GM23338 (cell line): ENCODE measurements at regions not wholly inside any gene's neighbourhood (a gene's known extent, or its start where the extent isn't known, plus 50 kb on each side); places are given as distances from the start of the nearest gene placed in this dataset.

Experiments
- ATAC-seq: fragments of 200-7000 bp; cut with Tn5 transposase; 3 replicates; pipeline ENCODE4 v1.9.1; 2020
- DNase-seq: peaks from one replicate; pipeline ENCODE4 v3.0.0-alpha.2; 2015; ENCODE audit warnings: low spot score
- H2AFZ ChIP-seq: fragments of 200-600 bp; sonication (generic); 2 replicates; pipeline ENCODE4 v1.8.0; 2016; ENCODE audit warnings: antibody characterized with exemption, mild to moderate bottlenecking, moderate library complexity
- H3F3A ChIP-seq: fragments of 200-600 bp; sonication (generic); replicated peaks from 2 replicates; pipeline ENCODE4 v1.8.0; 2017; ENCODE audit warnings: antibody characterized with exemption, mixed run types, low read depth
- H3K27ac ChIP-seq: fragments of 200-600 bp; sonication (generic); 2 replicates; pipeline ENCODE4 v1.6.1; 2016; ENCODE audit warnings: low read depth
- H3K27me3 ChIP-seq: fragments of 200-600 bp; sonication (generic); 2 replicates; pipeline ENCODE4 v1.8.0; 2016; ENCODE audit warnings: mild to moderate bottlenecking, mixed run types, moderate library complexity; ENCODE audit not compliant: insufficient read depth
- H3K36me3 ChIP-seq: fragments of 200-600 bp; sonication (generic); 2 replicates; pipeline ENCODE4 v1.8.0; 2016; ENCODE audit warnings: mild to moderate bottlenecking; ENCODE audit not compliant: insufficient read depth
- H3K4me1 ChIP-seq: fragments of 200-600 bp; sonication (generic); 2 replicates; pipeline ENCODE4 v1.8.0; 2016; ENCODE audit warnings: mild to moderate bottlenecking, moderate library complexity; ENCODE audit not compliant: insufficient read depth
- H3K4me2 ChIP-seq: fragments of 200-600 bp; sonication (generic); 2 replicates; pipeline ENCODE4 v1.7.1; 2017; ENCODE audit warnings: mixed run types
- H3K4me3 ChIP-seq: fragments of 200-600 bp; sonication (generic); 2 replicates; pipeline ENCODE4 v1.6.1; 2016; ENCODE audit warnings: mixed run types
- H3K79me2 ChIP-seq: fragments of 200-600 bp; sonication (generic); replicated peaks from 2 replicates; pipeline ENCODE4 v1.8.0; 2017; ENCODE audit warnings: mild to moderate bottlenecking; ENCODE audit not compliant: insufficient read depth
- H3K9me2 ChIP-seq: fragments of 200-600 bp; sonication (generic); 2 replicates; pipeline ENCODE4 v1.8.0; 2017; ENCODE audit not compliant: insufficient read depth
- H4K20me1 ChIP-seq: fragments of 200-600 bp; sonication (generic); replicated peaks from 2 replicates; pipeline ENCODE4 v1.8.0; 2017; ENCODE audit warnings: mild to moderate bottlenecking; ENCODE audit not compliant: insufficient read depth
- H3K27ac Mint-ChIP-seq: 2 replicates; pipeline ENCODE4 v1.8.0; 2020; ENCODE audit warnings: inconsistent platforms, mild to moderate bottlenecking, moderate library complexity, mixed read lengths
- H3K27me3 Mint-ChIP-seq: 3 replicates; pipeline ENCODE4 v1.8.0; 2022; ENCODE audit warnings: low read depth, mild to moderate bottlenecking, moderate library complexity, mixed read lengths, inconsistent platforms; ENCODE audit not compliant: insufficient read depth, poor library complexity
- H3K36me3 Mint-ChIP-seq: 3 replicates; pipeline ENCODE4 v1.8.0; 2021; ENCODE audit warnings: low read depth, mild to moderate bottlenecking, inconsistent platforms, moderate library complexity, mixed read lengths
- H3K4me1 Mint-ChIP-seq: 3 replicates; pipeline ENCODE4 v1.8.0; 2020; ENCODE audit warnings: mild to moderate bottlenecking, inconsistent platforms, mixed read lengths
- H3K4me3 Mint-ChIP-seq: 3 replicates; pipeline ENCODE4 v1.8.0; 2021; ENCODE audit warnings: moderate library complexity, mild to moderate bottlenecking, inconsistent platforms, mixed read lengths
- H3K9me3 Mint-ChIP-seq: 3 replicates; pipeline ENCODE4 v1.8.0; 2020; ENCODE audit warnings: moderate library complexity, mild to moderate bottlenecking, inconsistent platforms, mixed read lengths
- CREB1 ChIP-seq: fragments of 250-450 bp; sonication (Bioruptor Pico); IDR thresholded peaks from 2 replicates; pipeline ENCODE4 v1.5.0; 2020; ENCODE audit warnings: low read depth, mild to moderate bottlenecking, moderate library complexity
- EZH2 ChIP-seq: fragments of 200-600 bp; sonication (generic); IDR thresholded peaks from one replicate; pipeline ENCODE4 v1.8.0; 2017; ENCODE audit warnings: antibody characterized with exemption, mild to moderate bottlenecking, low read depth; ENCODE audit not compliant: unreplicated experiment
- EZH2phosphoT487 ChIP-seq: fragments of 200-600 bp; sonication (generic); IDR thresholded peaks from one replicate; pipeline ENCODE4 v1.8.1; 2018; ENCODE audit warnings: antibody characterized with exemption; ENCODE audit not compliant: unreplicated experiment
- TF ChIP-seq, protein P1 (sequence below), 2 experiments: fragments of 200-600 bp in 1 of 2; sonication (generic) in 1 of 2; conservative IDR thresholded peaks; 2 replicates each; pipeline versions ENCODE4 v1.5.1 to v1.6.1; 2016 to 2017; ENCODE audit warnings: antibody characterized with exemption in 2 of 2, low read depth in 2 of 2, mild to moderate bottlenecking in 2 of 2, moderate library complexity in 1 of 2

DNA sequence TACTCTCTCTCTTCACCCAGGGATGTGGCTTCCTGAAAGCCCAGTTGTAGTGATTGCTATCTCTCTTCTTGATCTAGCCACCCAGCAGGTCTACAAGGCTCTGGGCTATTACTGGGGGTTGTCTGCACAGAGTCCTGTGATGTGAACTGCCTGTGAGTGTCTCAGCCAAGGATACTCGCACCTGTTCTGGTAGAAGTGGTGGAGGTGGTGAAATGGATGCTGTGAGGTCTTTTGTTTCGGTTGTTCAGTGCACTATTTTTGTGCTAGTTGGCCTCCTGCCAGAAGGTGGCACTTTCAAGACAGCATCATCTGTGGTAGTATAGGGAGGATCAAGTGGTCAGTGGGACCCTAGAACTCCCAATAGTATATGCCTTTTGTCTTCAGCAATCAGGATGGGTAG, 268.0 kb downstream of the GABRG1 start:
- Histone ChIP-seq H3K4me3 (no peak overlapping the region), H4K20me1 (no peaks in the 10 kb centered on the region), H3F3A (no peaks in the 10 kb centered on the region), H3K4me1 (no peaks in the 10 kb centered on the region), H3K79me2 (no peaks in the 10 kb centered on the region), H3K9me2 (no peaks in the 10 kb centered on the region; the same call in 1 of the 2 replicates), H3K4me2 (no peak overlapping the region), H3K36me3 (no peaks in the 10 kb centered on the region), H2AFZ (no peak overlapping the region), H3K27me3 (no peaks in the 10 kb centered on the region), H3K27ac (no peak overlapping the region)
- no peak overlapping the region for H3K27ac Mint-ChIP-seq
- TF ChIP-seq CREB1, result no peak
- TF ChIP-seq, protein P1, sequence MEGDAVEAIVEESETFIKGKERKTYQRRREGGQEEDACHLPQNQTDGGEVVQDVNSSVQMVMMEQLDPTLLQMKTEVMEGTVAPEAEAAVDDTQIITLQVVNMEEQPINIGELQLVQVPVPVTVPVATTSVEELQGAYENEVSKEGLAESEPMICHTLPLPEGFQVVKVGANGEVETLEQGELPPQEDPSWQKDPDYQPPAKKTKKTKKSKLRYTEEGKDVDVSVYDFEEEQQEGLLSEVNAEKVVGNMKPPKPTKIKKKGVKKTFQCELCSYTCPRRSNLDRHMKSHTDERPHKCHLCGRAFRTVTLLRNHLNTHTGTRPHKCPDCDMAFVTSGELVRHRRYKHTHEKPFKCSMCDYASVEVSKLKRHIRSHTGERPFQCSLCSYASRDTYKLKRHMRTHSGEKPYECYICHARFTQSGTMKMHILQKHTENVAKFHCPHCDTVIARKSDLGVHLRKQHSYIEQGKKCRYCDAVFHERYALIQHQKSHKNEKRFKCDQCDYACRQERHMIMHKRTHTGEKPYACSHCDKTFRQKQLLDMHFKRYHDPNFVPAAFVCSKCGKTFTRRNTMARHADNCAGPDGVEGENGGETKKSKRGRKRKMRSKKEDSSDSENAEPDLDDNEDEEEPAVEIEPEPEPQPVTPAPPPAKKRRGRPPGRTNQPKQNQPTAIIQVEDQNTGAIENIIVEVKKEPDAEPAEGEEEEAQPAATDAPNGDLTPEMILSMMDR (conservative IDR thresholded peaks at IDR 0.05; ENCODE audit: low read depth in 2 of 2), result peak in 1 of 2 experiments; percentile 38; a peak in 2 of 4 replicates
- ATAC-seq (no peak), DNase-seq (no peak)
- peaks cover 93% of the 10 kb centered on the region for H3K9me3 Mint-ChIP-seq
- H3K4me1 Mint-ChIP-seq, result no peaks in the 10 kb centered on the region
- H3K27me3 Mint-ChIP-seq, result peaks cover 2% of the 10 kb centered on the region
- H3K4me3 Mint-ChIP-seq, result no peak overlapping the region
- H3K36me3 Mint-ChIP-seq, result peaks cover 29% of the 10 kb centered on the region

DNA sequence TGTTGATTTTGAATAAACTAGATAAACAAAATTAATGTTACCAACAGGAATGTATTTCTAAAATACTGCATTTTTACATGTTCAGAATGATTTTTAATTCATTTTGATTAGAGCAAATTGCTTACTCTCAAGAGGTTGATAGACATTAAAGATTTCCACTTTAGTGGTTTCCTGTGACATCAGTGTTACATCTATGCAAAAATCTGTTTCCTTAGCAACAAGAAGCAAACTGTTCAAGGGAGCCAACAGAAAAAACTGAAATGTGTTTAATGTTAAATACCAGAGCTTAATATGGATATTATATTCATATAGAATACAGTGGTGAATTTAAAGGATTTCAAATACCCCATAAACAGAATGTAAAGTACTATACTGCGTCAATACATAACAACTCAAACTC, 277.8 kb downstream of the GABRG1 start:
- no peak overlapping the region for H3K27ac ChIP-seq
- H3K36me3 Mint-ChIP-seq, result peaks cover 9% of the 10 kb centered on the region; the same call in 2 of the 3 replicates

DNA sequence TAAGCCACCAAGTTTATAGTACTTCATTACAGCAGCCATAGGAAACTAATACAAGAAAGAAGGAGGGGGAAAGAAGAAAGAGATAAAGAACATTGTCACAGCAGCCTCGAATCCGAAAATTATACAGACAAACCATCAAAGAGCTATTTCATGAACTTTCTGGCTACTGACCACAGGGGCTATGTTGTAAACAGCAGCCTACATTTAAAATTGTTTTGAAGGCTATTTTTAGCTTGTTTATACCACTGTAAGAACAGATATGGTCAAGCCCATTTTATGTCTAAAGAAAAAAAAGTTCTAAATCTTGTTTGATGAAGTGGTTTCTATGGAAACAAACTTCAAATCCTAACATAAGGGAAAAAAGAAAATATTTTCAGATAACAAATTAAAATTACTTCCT, 282.1 kb downstream of the GABRG1 start:
- ATAC-seq, result no peak
- Mint-ChIP-seq H3K4me3 (no peak overlapping the region), H3K4me1 (no peaks in the 10 kb centered on the region), H3K9me3 (peaks cover 67% of the 10 kb centered on the region), H3K27ac (no peak overlapping the region), H3K27me3 (no peaks in the 10 kb centered on the region), H3K36me3 (no peaks in the 10 kb centered on the region; the same call in 1 of the 3 replicates)
- Histone ChIP-seq H3K4me1 (no peaks in the 10 kb centered on the region), H3K27ac (no peak overlapping the region), H3K4me2 (no peak overlapping the region), H3K79me2 (no peaks in the 10 kb centered on the region), H3K36me3 (no peaks in the 10 kb centered on the region), H4K20me1 (no peaks in the 10 kb centered on the region), H3K27me3 (no peaks in the 10 kb centered on the region), H3K4me3 (no peak overlapping the region), H3K9me2 (no peaks in the 10 kb centered on the region), H3F3A (no peaks in the 10 kb centered on the region), H2AFZ (peak overlapping the region; percentile 7; the same call in 1 of the 2 replicates)
- DNase-seq, result no peak
- no peak for TF ChIP-seq EZH2

More for the DNA sequence above, 277.8 kb downstream of the GABRG1 start:
- Mint-ChIP-seq H3K27ac (no peak overlapping the region), H3K27me3 (no peaks in the 10 kb centered on the region), H3K4me1 (no peaks in the 10 kb centered on the region), H3K9me3 (peaks cover 74% of the 10 kb centered on the region), H3K4me3 (no peak overlapping the region)
- DNase-seq (no peak), ATAC-seq (no peak)
- no peaks in the 10 kb centered on the region for H3K4me1 ChIP-seq
- H2AFZ ChIP-seq, result no peak overlapping the region
- TF ChIP-seq CREB1 (no peak), EZH2phosphoT487 (no peak)
- no peaks in the 10 kb centered on the region for H3K9me2 ChIP-seq
- H4K20me1 ChIP-seq, result no peaks in the 10 kb centered on the region
- no peaks in the 10 kb centered on the region for H3F3A ChIP-seq
- no peaks in the 10 kb centered on the region for H3K27me3 ChIP-seq
- no peak overlapping the region for H3K4me2 ChIP-seq
- H3K36me3 ChIP-seq, result no peaks in the 10 kb centered on the region
- H3K4me3 ChIP-seq, result no peak overlapping the region
- H3K79me2 ChIP-seq, result no peaks in the 10 kb centered on the region
